ENCODE measurements at regions not wholly inside any gene's neighbourhood (a gene's known extent, or its start where the extent isn't known, plus 50 kb on each side); places are given as distances from the start of the nearest gene placed in this dataset.

GRCh38 chr4:143082701-143083100 lies 102.0 kb upstream of the USP38 start:
- FAIRE-seq (no peak), DNase-seq (ENCODE audit: low read depth, low spot score) (no peak), ATAC-seq (no peak)
- Histone ChIP-seq H3K9me3 (replicated peaks; ENCODE audit: control insufficient read depth, insufficient read depth, low read length) (no peaks in the 10 kb centered on the region), H3K4me3 (no peak overlapping the region), H3K4me1 (ENCODE audit: control insufficient read depth, insufficient read depth, low read length) (no peaks in the 10 kb centered on the region), H4K20me1 (ENCODE audit: control insufficient read depth, insufficient read depth) (no peaks in the 10 kb centered on the region), H3K27ac (ENCODE audit: control insufficient read depth, insufficient read depth) (no peak overlapping the region), H3K4me2 (ENCODE audit: control insufficient read depth, insufficient read depth) (no peak overlapping the region), H3K9ac (ENCODE audit: control insufficient read depth, insufficient read depth, low read length) (no peak overlapping the region), H3K27me3 (replicated peaks in 1 of 2; ENCODE audit: control insufficient read depth in 2 of 2, insufficient read depth in 2 of 2, low read length in 1 of 2) (no peaks in the 10 kb centered on the region), H3K36me3 (ENCODE audit: control insufficient read depth in 2 of 2, insufficient read depth in 2 of 2, low read length in 1 of 2) (no peaks in the 10 kb centered on the region), H2AFZ (ENCODE audit: control insufficient read depth, low read depth, low read length) (no peak overlapping the region), H3K79me2 (ENCODE audit: control insufficient read depth, insufficient read depth, low read length) (no peaks in the 10 kb centered on the region)
- BruUV-seq (replicated peaks), result no TSS peak
- TF ChIP-seq MAX (IDR thresholded peaks at IDR 0.05; ENCODE audit: low read depth, low read length), result no peak
- no peak for TF ChIP-seq CHD4 (IDR thresholded peaks at IDR 0.05)
- no peak for TF ChIP-seq KAT2A (conservative IDR thresholded peaks at IDR 0.05; ENCODE audit: control insufficient read depth, low read depth, low read length)
- no peak for TF ChIP-seq SREBF1 (IDR thresholded peaks at IDR 0.05; ENCODE audit: low read length)
- TF ChIP-seq E2F4 (IDR thresholded peaks at IDR 0.05; ENCODE audit: low read depth, low read length), result no peak
- no peak for TF ChIP-seq SMAD5 (IDR thresholded peaks at IDR 0.05; ENCODE audit: low read depth)
- TF ChIP-seq SIN3A (IDR thresholded peaks at IDR 0.05; ENCODE audit: low read depth, low read length), result no peak
- TF ChIP-seq KLF5 (IDR thresholded peaks at IDR 0.05; ENCODE audit: partially characterized antibody), result no peak
- no peak for TF ChIP-seq ZBTB40 (IDR thresholded peaks at IDR 0.05; ENCODE audit: borderline replicate concordance)
- no peak for TF ChIP-seq FOS (IDR thresholded peaks at IDR 0.05; ENCODE audit: borderline replicate concordance, extremely low read depth, insufficient read length)
- TF ChIP-seq JUNB (IDR thresholded peaks at IDR 0.05), result no peak
- no peak for TF ChIP-seq BMI1 (IDR thresholded peaks at IDR 0.05; ENCODE audit: borderline replicate concordance)
- CTCF ChIA-PET, result no interaction called here
- intact Hi-C loops (cut with micrococcal nuclease; ENCODE audit: unreplicated experiment), result no loop called here
- POLR2A ChIA-PET, result no interaction called here
- 4% methylated on average over 1 of the region's 1 CpG for WGBS (ENCODE audit: insufficient coverage, insufficient replicate concordance, low lambda C conversion rate, missing lambda C conversion rate)
- SMC1A ChIA-PET (ENCODE audit: uncharacterized antibody, unreplicated experiment), result interaction anchor here (0.6 to 2.7 kb wide), 2 partner anchors 9 to 1376 kb away, joined by 4 to 7 read pairs; no protein-coding TSS in a partner anchor
- RAD21 ChIA-PET (ENCODE audit: unreplicated experiment), result no interaction called here
- in situ Hi-C loops (cut with MboI), result no loop called here
